ENCODE measurements at regions not wholly inside any gene's neighbourhood (a gene's known extent, or its start where the extent isn't known, plus 50 kb on each side); places are given as distances from the start of the nearest gene placed in this dataset.

GRCh38 chr20:24838546-24839535 lies 110.2 kb upstream of the CST7 start:
- TF ChIP-seq POLR2AphosphoS5 (IDR thresholded peaks at IDR 0.05; ENCODE audit: low read depth, low read length) (no peak), TCF7L2 (IDR thresholded peaks at IDR 0.05; ENCODE audit: low read depth, low read length) (no peak), CTCF (IDR thresholded peaks at IDR 0.05) (no peak), SIN3A (IDR thresholded peaks at IDR 0.05; ENCODE audit: borderline replicate concordance, insufficient read depth, low read depth, low read length) (no peak), REST (IDR thresholded peaks at IDR 0.05; ENCODE audit: insufficient read depth in 1 of 2, low read depth in 2 of 2, low read length in 1 of 2) (no peak)
